GM23338 (cell line): ENCODE measurements at regions not wholly inside any gene's neighbourhood (a gene's known extent, or its start where the extent isn't known, plus 50 kb on each side); places are given as distances from the start of the nearest gene placed in this dataset.

Source experiments
- CREB1 ChIP-seq: fragments of 250-450 bp; sonication (Bioruptor Pico); IDR thresholded peaks from 2 replicates; pipeline ENCODE4 v1.5.0; 2020; ENCODE audit warnings: low read depth, mild to moderate bottlenecking, moderate library complexity
- EZH2 ChIP-seq: fragments of 200-600 bp; sonication (generic); IDR thresholded peaks from one replicate; pipeline ENCODE4 v1.8.0; 2017; ENCODE audit warnings: antibody characterized with exemption, mild to moderate bottlenecking, low read depth; ENCODE audit not compliant: unreplicated experiment
- POLR2AphosphoS5 ChIP-seq: IDR thresholded peaks from 2 replicates; pipeline ENCODE4 v1.6.1; 2016; ENCODE audit warnings: antibody characterized with exemption, low read depth
- TF ChIP-seq, protein P1 (sequence below), 2 experiments: fragments of 200-600 bp in 1 of 2; sonication (generic) in 1 of 2; conservative IDR thresholded peaks; 2 replicates each; pipeline versions ENCODE4 v1.5.1 to v1.6.1; 2016 to 2017; ENCODE audit warnings: antibody characterized with exemption in 2 of 2, low read depth in 2 of 2, mild to moderate bottlenecking in 2 of 2, moderate library complexity in 1 of 2
- TF ChIP-seq, protein P2 (sequence below): IDR thresholded peaks from one replicate; pipeline ENCODE4 v1.6.1; 2018; ENCODE audit warnings: antibody characterized with exemption; ENCODE audit not compliant: unreplicated experiment

DNA sequence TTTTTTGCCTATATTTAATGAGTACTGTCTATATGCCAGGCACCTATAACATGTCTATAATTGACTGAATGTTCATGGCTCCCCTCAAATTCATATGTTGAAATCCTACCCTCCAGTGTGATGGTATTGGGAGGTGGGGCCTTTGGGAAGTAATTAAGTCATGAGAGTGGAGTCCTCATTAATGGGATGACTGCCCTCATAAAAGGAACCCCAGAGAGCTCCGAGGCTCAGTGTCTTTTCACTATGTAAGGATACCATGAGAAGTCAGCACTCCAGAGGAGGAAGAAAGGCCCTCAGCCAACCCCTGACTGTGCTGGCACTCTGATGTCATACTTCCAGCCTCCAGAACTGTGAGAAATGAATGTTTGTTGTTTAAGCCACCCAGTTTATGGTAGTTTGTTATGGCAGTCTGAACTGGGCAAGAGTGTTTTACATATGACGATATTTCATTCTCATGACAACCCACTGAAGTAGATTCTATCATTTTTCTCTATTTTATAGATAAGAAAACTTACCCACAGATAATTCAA lies 61.1 kb upstream of the PCGF5 start:
- TF ChIP-seq EZH2 (no peak), POLR2AphosphoS5 (no peak), CREB1 (no peak)
- TF ChIP-seq, protein P1, sequence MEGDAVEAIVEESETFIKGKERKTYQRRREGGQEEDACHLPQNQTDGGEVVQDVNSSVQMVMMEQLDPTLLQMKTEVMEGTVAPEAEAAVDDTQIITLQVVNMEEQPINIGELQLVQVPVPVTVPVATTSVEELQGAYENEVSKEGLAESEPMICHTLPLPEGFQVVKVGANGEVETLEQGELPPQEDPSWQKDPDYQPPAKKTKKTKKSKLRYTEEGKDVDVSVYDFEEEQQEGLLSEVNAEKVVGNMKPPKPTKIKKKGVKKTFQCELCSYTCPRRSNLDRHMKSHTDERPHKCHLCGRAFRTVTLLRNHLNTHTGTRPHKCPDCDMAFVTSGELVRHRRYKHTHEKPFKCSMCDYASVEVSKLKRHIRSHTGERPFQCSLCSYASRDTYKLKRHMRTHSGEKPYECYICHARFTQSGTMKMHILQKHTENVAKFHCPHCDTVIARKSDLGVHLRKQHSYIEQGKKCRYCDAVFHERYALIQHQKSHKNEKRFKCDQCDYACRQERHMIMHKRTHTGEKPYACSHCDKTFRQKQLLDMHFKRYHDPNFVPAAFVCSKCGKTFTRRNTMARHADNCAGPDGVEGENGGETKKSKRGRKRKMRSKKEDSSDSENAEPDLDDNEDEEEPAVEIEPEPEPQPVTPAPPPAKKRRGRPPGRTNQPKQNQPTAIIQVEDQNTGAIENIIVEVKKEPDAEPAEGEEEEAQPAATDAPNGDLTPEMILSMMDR (conservative IDR thresholded peaks at IDR 0.05; ENCODE audit: low read depth in 2 of 2), result no peak
- TF ChIP-seq, protein P2, sequence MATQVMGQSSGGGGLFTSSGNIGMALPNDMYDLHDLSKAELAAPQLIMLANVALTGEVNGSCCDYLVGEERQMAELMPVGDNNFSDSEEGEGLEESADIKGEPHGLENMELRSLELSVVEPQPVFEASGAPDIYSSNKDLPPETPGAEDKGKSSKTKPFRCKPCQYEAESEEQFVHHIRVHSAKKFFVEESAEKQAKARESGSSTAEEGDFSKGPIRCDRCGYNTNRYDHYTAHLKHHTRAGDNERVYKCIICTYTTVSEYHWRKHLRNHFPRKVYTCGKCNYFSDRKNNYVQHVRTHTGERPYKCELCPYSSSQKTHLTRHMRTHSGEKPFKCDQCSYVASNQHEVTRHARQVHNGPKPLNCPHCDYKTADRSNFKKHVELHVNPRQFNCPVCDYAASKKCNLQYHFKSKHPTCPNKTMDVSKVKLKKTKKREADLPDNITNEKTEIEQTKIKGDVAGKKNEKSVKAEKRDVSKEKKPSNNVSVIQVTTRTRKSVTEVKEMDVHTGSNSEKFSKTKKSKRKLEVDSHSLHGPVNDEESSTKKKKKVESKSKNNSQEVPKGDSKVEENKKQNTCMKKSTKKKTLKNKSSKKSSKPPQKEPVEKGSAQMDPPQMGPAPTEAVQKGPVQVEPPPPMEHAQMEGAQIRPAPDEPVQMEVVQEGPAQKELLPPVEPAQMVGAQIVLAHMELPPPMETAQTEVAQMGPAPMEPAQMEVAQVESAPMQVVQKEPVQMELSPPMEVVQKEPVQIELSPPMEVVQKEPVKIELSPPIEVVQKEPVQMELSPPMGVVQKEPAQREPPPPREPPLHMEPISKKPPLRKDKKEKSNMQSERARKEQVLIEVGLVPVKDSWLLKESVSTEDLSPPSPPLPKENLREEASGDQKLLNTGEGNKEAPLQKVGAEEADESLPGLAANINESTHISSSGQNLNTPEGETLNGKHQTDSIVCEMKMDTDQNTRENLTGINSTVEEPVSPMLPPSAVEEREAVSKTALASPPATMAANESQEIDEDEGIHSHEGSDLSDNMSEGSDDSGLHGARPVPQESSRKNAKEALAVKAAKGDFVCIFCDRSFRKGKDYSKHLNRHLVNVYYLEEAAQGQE, result no peak
